LHCN-M2 (cell line): ENCODE measurements at regions not wholly inside any gene's neighbourhood (a gene's known extent, or its start where the extent isn't known, plus 50 kb on each side); places are given as distances from the start of the nearest gene placed in this dataset.

ENCODE experiments used
- DNase-seq: peaks from one replicate; pipeline ENCODE4 v3.0.0-alpha.2; 2012; ENCODE audit warnings: low read depth

DNA sequence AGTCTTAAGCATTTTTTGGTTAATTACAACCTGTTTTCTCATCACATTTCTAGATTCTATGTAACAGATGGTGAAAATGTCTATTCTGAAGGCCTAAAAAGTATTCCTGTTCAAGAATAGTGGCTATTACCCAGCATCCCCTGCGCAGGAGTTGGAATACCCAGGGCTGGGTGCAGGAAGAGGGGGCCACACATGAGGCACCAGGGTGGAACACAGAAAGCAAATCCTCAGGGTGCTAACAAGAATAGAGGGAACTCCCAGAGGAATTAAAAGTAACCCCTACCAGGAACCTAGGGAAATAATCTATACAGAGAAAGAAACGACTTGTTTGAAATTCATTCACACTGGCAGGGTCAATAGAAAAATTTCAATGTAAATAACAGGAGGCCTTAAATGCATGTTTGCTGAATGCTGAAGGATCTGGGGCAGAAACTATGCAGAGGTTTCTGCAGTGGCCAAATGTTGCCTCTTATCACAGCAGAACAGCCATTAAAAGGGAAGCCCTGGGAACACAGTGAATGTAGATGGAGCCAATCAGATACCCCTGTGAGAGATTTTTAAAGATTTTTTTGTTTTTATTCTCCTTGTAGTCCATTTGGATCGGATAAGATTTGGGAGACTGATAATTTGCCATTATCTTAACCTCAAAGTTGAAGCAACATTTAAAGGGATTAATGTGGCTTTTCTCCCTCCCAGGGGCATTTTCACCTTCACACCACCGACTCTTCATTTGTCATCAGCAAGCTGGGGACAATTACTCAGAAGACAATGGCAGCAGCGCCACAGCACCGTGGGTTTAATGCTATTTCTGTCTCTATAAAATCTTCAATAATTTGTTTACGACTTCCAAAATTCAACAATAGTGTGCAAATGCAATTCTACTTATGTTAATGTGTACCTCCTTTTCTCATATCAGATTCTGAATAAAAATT is 196.0 kb upstream of the PSMD7 start:
- DNase-seq: no peak

DNA sequence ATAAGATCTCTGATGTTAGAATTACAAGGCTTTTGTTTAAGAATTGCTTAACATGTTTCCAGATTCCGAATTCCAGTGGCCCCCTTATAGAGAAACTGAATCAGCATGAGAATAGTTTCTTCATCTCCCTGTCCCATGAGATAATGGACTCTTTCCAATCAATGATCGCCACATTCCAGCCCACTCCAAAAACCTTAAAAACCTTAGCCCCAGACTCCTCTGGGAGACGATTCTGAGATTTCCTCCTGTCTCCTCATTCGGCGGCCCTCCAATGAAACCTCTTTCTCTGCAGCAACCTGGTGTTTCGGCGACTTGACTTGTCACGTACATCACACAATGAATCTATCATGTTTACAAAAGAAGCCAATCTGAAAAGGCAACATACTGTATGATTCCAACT is 197.1 kb upstream of the PSMD7 start:
- no peak for DNase-seq

DNA sequence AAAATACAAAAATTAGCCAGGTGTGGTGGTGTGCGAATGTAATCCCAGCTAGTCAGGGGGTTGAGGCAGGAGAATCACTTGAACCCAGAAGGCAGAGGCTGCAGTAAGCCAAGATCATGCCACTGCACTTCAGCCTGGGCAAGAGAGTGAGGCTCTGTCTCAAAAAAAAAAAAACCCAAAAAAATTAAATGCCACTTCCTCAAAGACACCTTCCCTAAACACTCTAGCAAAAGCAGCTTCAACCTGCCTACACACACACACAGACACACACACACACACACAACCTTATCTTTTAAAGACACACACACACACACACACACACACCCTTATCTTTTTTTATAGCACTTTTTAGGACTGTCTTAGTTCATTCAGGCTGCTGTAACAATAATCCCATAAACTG is 201.7 kb upstream of the PSMD7 start:
- DNase-seq: no peak

DNA sequence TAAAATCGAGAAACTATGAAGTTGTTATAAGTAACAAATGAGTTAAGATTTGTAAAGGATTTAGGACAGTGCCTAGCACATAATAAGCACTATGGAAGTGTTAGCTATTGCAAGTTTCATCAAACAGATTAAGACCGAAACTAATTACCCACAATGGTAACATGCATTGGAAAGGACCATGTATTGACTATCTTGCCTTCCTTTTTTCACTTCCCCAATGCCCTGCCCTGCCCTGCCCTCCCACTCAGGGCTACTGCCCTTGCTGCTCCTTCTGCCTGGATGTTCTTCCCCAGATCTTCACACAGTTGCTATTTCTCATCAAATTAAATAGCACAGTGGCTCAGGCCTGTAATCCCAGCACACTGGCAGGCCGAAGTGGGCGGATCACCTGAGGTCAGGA is 202.1 kb upstream of the PSMD7 start:
- DNase-seq: no peak

DNA sequence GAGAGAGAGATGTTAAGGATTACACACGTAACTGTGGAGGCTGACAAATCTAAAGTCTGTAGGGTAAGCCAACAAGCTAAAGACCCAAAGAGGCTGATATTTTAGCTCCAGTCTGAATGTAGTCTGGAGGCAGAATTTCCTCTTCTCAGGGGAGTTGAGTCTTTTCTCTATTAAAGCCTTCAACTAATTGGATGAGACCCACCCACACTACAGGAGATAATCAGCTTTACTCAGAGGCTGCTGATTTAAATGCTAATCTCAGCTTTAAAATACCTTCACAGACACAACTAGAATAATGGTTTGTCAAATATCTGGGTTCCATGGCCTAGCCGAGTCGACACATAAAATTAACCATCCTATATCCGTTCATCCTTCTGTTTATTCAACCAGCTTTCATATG is 204.3 kb upstream of the PSMD7 start:
- DNase-seq: no peak

- DNase-seq: no peak
Observed at GRCh38 chr16:74090871-74091270, 205.7 kb upstream of the PSMD7 start.

- DNase-seq: no peak
Observed at GRCh38 chr16:74083541-74083940, 213.1 kb upstream of the PSMD7 start.

- DNase-seq: no peak
Observed at GRCh38 chr16:74080311-74080710, 216.3 kb upstream of the PSMD7 start.

DNA sequence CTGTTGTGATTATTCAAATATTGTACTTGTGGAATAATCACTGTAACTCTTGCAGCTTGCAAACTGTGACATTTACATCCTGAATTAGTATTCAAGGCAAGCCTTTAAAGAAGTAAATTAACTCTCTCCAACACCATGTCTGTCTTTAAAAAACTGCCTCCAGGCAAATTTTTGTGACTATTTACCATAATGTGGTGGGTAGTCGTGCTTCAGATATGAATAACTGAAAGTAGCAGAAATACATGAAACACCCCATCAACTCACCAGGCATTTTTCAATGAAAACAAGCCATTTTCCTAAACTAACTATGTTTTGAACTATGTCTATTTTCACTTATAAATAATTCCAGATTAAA is 217.4 kb upstream of the PSMD7 start:
- DNase-seq: no peak

GRCh38 chr16:74078511-74079231 is 217.9 kb upstream of the PSMD7 start:
- no peak for DNase-seq

- DNase-seq: no peak
Observed at GRCh38 chr16:74076568-74076967, 220.0 kb upstream of the PSMD7 start.

GRCh38 chr16:74075393-74075792 is 221.2 kb upstream of the PSMD7 start:
- DNase-seq: no peak

- no peak for DNase-seq
Observed at GRCh38 chr16:74073456-74073855, 223.2 kb upstream of the PSMD7 start.

DNA sequence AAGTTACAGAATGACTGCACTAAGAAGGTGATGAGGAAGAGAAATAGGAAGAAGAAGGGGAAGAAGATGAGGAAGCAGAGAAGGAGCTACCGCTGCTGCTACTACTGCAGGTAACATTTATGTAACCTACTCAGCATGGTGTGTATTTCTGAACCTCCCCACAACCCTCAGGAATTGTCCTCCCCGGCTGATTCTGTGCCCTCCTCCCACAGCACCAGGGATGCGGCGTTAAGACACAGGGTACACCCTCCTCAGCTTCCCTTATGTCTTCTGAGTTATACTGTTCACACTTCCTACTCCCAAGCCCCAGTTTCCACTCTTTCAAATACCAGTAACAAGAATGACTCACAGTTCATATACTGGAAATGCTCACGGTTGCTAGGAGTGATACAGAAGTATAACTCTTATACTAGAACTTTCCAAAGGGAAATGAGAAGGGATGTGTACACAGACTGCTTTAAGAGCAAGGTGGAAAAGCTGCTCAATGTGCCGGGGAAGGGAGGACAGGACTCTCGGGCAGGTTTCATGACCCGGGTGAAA is 224.5 kb upstream of the PSMD7 start:
- DNase-seq: no peak

GRCh38 chr16:74070237-74070636 is 226.4 kb upstream of the PSMD7 start:
- DNase-seq: no peak

- no peak for DNase-seq
Observed at GRCh38 chr16:74064120-74064735, 232.4 kb upstream of the PSMD7 start.

DNA sequence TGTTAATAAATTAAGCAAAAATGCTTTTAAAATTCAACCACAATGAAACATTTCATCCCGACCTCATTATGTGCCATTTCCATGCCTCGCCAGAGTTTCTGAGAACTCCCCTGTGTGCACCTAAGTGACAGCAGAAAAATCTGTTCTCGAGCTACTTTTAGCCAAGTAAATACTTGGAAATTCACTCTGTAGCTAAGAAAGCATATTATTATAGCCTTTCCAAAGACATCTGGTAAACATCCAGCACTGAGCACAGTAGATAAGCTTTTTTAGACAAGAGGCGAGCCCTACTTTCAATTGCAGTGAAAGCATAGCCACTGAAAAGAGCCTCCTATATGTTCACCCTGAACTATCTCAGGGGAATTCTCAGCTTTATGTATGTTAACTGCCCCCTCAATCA is 242.8 kb upstream of the PSMD7 start:
- DNase-seq: no peak

DNA sequence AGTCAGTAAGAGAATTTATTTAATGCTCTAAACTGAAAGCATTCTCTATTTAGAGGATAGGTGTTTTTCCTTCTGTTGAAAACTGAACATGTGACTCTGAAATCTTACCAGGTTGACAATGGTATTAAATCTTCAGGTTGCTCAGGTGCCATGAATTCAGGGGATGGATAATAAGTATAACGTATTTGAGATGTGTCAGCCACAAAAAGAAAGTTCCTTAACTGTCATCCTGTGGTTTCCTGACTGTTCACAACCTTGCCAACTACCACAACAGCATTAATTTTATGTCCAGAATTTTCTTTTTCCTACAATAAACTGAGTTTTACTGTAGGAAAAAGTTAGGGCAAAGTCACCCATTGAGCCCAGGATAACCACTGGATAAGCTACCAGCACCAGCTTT is 243.3 kb upstream of the PSMD7 start:
- no peak for DNase-seq

GRCh38 chr16:74052016-74052415 is 244.6 kb upstream of the PSMD7 start:
- DNase-seq: no peak

DNA sequence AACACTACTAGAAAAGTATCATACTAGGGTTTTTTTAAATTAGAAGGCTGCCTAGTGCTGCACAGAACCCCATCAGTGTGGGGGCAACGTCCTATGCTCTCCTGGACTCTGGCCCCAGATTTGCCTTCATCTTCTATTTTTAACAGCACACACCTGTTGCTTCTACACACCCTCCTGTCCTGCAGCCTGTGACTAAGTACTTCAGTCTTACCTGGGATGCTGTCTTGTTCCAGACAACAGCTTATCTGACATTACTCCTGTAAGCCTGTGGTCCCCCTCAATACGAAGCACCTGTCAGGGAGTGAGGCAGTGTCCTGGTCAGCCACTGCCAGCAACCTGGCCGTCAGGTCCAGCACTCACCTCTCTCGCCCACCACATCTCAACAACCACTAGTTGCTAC is 247.6 kb upstream of the PSMD7 start:
- no peak for DNase-seq

GRCh38 chr16:74046524-74046923 is 250.1 kb upstream of the PSMD7 start:
- no peak for DNase-seq

DNA sequence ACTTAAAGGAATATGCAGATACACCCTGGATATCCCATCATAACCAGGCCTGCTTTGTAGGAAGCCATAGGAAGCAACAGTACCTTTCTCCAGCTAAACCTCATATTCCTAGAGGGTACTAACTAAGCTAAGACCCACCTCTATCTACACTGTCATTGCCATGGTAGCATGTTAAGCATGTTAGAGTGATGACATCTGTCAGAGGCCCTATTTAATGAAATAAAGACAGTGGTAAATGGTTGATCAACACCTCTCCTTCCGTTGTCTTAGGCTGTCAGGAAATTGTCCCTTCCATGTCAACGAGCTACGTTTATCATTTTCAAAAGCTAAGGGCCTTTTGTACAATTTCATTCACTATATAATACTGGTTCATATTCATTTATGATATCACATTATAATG is 251.1 kb upstream of the PSMD7 start:
- no peak for DNase-seq
